GM03348 (cell line): ENCODE measurements at regions not wholly inside any gene's neighbourhood (a gene's known extent, or its start where the extent isn't known, plus 50 kb on each side); places are given as distances from the start of the nearest gene placed in this dataset.
A peak's percentile ranks its signal among the peaks of the same experiment; 100 is the strongest.
"Not testable (repeated sequence)": the region's sequence is repeated elsewhere in the genome, so short reads cannot be mapped to it uniquely, and the experiment has no call there.

Source experiments
- DNase-seq: peaks from one replicate; pipeline ENCODE4 v3.0.0; 2012; ENCODE audit warnings: low spot score

DNA sequence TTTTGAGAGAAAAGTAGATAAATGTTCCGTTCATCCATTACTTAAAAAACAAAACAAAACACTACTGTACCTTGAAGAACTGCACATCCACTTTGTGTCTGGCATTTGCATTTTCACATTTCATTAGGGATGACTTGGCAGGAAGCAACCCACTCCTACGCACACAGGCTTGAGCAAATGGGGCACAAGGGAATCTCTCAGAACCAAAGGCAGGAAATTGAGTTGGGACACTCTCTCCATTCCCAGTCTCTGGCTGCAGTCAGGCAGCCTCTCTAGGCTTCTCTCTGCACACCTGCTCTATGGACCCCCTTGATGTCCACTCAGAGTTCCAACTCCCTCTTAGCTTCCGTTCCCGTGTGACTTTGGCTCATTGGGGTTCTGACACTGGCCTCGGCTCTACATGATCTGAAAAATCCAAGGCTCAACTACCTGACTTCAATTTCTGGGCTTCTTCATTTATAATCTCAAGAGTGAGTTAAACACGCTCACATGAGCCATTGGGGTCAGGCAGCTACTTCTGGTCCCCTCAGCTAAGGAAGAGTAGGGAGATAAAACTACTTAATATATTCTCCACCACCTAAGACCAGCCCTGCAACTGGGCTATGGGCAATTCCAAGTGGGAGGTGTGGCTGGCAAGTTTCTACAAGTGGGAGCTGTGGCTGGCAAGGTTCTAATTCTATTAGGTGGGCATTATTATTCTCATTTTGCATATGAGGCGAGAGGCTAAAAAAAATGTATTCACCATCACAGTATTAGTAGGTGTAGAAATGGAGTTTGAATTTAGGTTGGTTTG is 251.9 kb downstream of the SOD2 start:
- peak; percentile 36 for DNase-seq

DNA sequence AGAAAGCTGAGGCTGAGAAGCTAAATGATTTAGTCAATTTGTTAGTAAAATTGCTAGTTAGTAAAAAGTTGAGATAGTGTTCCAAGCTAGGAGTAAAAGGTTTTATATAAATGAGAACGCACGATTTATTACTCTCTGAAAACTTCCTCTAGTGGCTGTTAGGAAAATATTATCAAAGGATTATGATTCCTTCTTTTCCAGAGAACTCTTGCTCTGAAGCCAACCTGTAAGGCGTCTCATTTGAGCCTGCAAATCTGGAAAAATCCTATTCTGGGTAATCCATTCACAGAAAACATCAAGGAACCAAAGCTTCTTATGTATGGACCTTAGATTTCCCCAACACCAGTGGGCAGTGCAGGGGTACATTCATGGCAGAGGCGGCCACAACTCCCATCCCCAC is 252.7 kb downstream of the SOD2 start:
- DNase-seq: no peak

DNA sequence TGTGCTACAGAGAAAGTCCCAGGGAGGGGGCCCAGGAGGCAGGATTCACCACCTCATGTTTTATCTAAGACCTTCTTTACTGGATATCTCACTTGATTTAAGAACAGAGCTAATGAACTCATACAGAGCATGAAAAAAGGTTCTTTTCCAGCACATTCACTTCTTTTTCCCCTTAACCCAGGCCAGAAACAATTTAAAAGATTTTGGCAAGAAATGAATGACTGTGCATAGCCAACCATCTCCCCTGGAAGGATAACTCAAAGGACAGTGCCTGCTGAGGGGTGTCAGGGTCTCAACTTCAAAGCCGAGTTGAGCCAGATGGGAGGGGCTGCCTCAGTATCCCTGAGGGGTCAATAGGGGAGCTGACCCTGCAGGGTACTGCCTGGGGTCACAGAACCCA is 253.4 kb downstream of the SOD2 start:
- no peak for DNase-seq

DNA sequence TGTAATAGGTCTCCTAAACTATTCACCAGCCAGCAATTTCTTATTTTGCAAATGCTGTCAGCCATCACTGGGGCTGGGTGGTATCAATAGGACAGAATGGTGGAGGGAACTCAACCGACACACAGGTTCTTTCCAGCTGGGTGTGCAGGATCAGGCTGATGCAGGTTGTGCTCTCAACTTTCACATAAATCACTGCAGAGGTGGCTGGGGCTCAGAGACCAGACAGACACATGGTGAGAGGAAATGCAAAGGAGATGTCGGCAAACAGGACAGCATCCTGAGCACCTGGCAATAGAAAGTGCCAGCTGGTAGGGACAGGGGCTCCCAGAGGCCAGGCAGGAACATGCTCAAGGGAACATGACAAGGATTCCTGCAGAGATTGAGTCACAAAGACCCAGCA is 254.9 kb downstream of the SOD2 start:
- no peak for DNase-seq

DNA sequence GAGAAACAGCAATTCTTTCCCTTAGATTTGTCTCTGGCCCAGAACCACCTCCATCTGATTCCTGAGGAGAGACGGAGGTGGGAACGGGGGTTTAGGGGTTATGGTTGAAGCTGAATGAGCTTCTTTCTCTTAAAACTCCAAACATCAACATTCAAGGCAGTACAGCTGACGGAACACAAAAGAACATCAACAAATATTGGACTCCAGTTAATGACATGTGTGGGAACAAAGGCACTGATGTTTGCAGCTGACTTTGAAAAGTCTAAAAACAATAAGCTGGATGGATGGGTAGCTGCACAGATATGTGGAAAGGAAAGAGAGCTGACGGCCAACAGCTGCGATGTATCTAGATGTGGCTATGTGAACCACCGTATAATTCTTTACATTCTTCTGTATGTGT is 256.5 kb downstream of the SOD2 start:
- no peak for DNase-seq

DNA sequence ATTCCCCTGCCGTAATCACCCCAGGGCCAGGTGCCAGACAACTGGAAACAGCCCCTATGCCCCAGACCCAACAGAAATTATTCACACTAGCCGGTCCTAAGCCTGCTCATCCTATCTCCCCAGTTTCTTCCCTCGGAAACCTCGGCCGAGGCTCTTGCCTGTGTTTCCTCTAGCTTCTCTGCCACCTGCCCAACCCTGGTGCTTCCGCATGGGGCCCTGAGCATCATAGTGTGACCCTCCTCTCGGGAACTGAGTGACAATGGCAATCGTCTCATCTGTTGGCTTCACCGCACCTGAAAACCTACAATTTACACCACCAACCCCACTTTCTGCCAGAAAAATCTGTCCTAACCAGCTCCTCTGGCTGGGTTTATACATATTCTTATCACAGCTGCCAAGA is 257.3 kb downstream of the SOD2 start:
- no peak for DNase-seq

DNA sequence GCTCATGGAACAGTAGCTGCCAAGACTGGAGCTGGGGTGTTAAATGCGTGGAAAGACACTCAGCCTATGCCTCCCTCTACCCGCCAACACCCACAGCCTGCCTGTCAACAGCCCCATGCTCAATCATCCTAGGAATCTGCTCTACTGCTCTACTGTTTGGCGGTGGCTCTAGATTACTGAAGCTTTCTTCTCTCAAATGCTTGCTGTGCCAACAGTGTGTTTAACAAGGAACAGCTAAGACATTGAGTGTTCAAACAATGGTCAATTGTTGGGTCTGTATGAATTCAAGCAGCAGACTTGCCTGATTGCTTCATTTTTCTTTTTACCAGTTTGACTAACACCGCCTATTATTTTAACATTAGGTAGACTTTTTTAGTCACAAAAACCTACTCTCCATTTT is 258.6 kb downstream of the SOD2 start:
- no peak for DNase-seq

DNA sequence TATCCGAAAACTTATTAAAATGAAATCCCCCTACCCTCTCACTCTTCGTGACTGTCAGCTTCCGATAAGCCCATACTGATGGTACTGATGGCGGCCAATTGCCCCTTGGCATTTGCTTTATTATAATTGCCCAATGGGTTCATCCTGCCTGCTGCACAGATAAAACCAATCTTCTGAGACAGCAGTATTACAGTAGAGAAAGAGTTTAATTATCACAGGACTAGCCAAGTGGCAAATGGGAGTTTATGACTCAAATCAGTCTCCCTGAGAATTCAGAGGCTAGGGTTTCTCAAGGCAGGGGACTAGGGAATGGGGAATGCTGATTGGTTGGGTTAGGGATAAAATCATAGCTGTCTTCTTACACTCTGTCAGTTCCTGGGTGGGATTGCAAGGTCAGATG is 259.5 kb downstream of the SOD2 start:
- no peak for DNase-seq

DNA sequence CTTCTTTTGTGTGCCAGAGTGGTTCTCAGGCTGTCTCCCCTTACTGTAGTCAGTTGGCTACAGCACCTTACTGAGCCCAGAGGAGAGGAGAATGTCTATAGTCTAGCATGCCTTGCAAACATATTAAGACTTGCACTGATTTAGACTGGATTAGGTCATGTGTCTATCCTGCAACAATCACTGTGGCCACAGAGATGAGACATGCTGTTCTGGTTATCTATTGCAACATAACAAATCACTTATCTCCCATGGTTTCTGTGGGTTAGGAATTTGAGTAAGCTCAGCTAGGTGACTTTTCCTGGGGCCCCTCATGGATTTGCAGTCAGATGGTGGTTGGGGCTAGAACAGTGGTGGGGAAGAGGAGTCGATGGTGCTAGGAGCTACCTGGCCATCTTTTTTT is 261.3 kb downstream of the SOD2 start:
- DNase-seq: no peak

DNA sequence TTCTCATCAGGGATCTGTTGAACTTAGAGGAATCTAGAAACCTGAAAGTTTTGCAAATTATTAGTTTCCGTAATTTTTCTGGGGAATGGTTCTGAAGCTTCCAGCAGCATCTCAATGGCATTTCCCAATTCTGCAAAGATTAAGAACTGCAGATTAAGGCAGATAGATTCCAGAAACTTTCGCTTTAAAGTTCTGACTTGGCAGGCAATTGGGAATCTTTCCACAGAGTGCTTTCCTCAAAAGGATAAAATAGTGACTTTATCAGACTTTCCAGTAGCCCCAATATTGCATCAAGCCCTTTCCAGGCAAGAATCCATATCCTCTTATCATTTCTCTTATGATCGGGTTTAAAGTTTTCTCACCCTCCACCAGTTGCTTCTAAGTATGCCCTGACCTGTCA is 261.1 kb downstream of the FNDC1 start:
- DNase-seq: no peak

DNA sequence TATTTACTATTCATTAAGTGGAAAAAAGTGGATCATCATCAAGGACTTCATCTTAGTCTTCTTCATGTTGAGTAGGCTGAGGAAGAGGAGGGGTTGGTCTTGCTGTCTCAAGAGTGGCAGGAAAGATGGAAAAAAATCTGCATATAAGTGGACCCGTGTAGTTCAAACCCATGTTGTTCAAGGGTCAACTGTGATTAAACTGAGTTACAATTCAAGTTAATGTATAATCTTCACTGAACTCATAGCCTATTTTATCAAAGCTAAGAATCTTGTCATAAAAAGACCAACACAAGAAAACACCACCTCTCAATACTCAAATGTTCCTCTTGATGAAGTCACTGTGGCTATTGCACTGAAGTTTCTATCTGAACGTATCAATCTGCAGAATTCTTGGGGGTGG is 260.2 kb downstream of the FNDC1 start:
- no peak for DNase-seq

DNA sequence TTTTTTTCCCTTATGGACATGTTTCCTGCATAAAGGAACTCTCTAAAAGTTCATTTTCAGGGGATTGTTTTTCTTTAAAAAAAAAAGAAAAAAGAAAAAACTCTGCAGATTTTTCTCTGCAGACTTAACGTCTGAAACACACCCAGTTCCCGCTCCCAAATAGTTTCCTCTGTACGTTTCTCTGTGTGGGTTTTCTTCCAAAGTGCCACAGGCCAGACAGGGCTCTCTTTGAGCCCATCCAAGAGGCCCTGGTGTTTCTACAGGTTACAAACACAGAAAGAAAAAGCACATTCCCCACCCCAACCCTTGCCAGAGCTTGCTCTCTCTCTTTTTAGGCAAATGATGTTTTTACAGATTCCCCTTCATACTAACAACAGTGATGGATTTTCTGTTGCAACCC is 258.6 kb downstream of the FNDC1 start:
- no peak for DNase-seq

DNA sequence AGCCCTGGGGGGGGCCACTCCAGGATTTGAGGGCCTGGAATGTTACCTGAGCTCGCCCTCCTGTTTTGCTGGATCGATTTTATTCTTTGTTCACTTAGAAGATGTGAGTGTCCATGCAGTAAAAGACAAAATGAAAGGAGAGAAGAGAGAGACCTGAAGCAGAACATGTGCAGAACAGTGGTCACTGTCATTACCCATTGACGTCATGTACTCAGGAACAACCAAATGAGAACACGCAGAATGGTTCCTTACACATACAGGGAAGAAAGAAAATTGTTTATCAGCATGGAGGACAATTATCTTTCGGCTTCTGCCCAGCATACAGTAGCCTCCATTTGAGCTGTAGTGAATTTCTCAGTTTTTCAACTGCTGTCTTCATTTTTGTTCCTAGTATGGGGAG is 258.1 kb downstream of the FNDC1 start:
- no peak for DNase-seq

DNA sequence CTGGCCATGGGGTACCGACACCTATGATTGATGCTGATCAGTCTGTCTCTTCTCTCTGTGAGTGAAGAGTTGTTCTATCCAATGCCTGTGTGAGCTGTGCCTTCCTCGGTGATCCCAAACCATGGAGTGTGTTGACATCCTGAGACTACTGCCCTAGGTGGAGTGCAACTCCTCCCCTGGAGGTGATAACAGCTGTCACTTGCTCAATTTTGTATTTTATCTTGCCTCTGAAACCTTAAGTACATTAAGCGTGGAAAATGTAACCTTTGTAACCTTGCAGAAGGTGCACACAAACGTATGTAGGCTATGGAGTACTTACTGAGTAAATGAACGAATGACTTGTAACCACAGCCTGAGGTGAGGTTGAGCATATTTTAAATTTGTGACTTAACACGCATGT is 256.2 kb downstream of the FNDC1 start:
- DNase-seq: no peak

DNA sequence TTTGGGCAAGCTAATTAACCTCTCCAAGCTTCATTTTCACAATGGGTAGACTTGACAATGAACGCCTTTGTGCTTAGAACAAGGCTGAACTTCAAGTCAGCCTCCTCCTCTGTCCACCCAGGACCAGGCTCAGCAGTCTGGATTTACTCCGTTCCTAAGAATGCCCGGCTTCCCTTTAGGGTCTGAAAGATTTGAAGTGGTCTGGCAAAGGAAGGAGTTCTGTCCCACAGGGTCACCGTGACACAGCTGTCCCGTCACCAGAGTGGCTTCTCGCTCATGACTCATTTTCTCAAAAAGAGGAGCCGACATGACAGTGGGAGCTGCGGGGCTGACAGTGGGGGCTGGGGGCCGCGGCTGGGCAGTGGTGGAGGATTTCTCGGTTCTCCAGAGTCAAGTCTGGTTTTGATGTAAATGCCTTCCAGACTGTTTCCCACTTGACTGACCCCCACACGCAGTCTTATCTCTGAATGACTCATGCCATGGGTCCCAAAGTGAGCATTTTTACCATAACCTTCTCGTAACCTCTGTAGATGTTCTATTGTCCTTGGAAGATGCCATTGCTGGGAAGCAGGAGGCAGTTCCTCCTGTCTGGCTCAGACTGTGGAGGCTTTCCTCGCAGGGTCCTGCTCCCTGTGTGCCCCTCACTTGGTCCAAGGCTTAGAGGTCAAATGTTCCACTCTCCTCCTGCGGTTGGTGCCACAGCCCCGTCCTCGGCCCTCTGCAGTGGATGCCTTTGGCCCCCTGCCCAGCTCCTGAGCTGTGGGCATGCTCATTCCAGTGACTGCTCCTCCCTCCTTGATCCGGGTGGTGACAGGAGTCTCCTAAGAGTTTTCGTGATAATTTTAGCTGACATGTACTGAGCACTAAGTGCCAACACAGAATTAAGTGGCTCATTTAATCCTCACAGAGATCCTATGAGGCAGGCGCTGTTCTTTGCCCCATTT is 253.1 kb downstream of the FNDC1 start:
- no peak for DNase-seq

DNA sequence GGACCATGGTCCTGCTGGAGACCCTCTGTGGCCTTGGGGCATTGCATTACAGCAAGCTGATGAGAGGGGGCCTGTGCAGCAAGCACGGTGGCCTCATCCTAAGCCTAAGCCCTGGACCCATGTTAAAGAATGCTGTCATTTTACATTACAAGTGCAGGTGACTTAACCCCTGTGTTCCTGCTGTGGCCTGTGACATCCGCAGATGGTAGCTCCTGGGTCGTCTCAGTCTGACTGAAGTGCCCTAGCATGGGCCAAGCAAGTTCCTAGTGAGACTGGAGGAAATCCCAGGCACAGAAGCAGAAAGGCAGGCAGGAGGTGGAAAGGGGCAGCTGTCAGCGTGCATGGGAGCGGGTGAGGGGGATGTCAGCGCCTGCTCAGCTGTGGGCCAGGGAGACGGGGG is 252.4 kb downstream of the FNDC1 start:
- DNase-seq: no peak

DNA sequence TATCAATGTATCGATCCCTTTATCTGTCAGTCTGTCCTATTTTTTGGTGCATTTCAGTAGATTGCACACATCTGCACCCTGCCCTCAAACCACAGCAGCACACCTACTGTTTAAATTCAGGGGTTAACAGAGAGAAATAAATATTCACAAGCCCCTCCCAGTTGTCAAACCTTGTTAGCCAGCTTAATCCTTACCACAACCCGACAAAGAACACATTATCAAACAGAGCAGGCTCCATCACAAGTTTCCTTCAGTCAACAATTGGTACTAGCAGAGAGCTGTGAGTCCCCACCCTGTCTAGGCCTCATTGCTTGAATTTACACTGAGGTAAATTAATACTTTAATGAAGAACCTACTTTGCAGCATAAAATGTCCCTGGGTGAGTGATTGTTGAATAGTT is 249.8 kb downstream of the FNDC1 start:
- no peak for DNase-seq

DNA sequence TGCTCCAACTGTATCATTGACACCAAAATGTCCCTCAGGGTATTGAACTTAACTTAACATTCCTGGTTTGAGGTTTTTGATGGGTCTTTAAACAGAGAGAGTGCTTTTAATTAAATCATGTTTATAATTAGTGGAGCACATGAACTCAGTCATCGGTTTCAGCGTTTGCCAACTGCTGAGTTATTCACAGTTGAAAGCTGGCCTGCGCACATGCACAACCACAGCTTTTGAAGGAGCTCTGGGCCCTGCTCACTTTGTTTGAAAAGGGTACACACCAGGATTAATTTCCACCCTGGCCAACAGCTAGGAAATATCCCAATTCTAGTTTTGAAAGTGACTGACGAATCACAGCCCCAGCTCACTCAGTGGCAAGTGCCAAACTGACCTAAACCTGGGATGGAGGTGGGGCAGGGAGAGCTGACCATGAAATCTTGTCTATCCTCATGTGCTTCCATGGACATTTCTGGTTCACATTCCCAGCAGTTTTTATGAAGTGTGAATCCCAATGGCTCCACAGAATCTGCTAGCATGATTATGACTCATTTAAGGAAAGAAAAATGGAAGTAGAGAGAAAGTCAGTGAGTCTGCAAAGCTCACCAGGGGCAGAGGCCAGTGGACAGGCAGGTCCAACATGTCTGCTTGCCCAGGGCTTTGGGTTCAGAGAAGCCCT is 247.8 kb downstream of the FNDC1 start:
- no peak for DNase-seq

DNA sequence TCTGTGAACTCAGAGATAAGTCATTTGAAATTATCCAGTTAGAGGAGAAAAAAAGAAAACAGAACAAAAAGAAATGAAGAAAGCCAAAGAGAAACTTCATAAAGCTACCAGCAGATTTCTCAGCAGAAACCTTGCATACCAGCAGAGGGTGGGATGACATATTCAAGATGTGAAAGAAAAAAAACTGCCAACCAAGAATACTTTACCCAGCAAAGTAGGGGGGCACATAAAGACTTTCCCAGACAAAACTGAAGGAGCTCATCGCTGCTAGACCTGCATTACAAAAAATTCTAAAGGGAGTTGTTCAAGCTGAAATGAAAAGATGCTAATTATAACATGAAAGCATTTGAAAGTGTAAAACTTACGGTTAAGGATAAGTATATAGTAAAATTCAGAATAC is 246.3 kb downstream of the FNDC1 start:
- DNase-seq: no peak

DNA sequence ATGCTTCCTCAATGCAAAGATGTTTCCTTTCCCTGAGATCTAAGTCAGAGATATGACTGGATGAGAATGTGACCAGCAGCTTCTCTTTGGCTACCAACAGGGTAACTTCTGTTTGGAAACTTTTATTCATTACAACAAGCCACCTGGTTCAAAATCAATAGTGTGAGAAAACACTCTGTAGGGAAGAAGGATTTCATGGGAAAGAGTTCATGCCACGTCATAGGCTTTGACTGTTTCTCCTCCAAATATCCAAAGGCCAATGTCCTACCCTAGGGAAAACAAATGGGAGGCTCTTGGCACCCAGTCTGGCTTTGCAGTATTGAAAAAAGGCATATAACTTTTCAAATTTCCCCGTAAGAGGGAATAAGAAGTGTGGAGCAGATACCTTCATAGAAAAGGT is 245.5 kb downstream of the FNDC1 start:
- DNase-seq: no peak

DNA sequence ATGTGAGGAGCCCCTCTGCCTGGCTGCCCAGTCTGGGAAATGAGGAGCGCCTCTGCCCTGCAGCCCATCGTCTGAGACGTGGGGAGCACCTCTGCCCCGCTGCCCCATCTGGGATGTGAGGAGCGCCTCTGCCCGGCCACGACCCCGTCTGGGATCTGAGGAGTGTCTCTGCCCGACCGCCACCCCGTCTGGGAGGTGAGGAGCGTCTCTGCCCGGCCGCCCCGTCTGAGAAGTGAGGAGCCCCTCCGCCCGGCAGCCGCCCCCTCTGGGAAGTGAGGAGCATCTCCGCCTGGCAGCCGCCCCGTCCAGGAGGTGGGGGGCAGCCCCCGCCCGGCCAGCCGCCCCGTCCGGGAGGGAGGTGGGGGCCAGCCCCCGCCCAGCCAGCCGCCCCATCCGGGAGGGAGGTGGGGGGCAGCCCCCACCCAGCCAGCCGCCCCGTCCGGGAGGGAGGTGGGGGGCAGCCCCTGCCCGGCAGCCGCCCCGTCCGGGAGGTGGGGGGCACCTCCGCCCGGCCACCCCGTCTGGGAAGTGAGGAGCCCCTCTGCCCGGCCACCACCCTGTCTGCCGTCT is 238.1 kb downstream of the FNDC1 start:
- not testable (repeated sequence) for DNase-seq

DNA sequence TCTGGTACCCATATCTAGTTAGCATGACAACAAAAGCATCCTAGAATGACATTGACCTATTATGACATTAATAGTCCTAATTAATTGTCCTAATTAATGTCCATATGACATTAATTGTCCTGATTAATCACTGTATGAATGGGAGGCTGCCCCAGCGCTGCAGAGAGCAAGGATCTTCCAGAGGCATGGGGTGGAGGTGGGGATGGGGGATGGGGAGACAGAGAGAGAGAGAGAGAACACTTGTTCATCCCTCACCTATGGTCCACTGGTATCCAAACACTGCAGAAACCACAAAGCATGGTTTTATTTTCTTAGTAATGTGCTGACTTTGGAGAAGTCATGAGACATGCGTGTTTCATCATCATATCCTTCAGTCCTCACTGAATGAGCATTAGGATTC is 235.1 kb downstream of the FNDC1 start:
- no peak for DNase-seq

DNA sequence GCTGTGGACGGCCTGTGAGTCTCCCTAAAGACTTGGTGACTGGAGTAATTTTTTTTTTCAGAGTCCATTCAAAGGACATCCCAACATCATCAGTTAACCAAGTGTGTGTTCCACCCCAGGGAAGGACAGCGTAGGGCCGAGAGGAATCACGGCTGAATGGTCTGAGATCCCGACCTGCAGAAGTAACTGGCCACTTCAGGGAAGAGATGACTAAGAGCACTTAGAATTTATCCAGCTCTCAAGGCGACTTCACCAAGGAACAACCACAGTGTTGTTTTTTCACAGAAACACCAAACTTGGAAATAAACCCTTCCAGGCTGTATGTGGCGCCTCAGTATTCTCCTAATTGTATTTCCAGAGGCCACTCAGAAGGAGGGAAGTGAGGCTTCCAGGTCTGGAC is 231.6 kb downstream of the FNDC1 start:
- no peak for DNase-seq
